ENCODE measurements at regions not wholly inside any gene's neighbourhood (a gene's known extent, or its start where the extent isn't known, plus 50 kb on each side); places are given as distances from the start of the nearest gene placed in this dataset.
A peak's percentile ranks its signal among the peaks of the same experiment; 100 is the strongest.

GRCh38 chr18:45317948-45318640, 297.2 kb upstream of the SLC14A2 start:
- no peak overlapping the region for H3K4me3 ChIP-seq
- no peak overlapping the region for H3K27ac ChIP-seq
- in situ Hi-C loops (cut with MboI; ENCODE audit: low pct_unique_long_range_greater_than_20kb in 2 of 9, low sequenced_read_pairs in 9 of 9, unreplicated experiment in 9 of 9), result no loop called here
- WGBS, 10 experiments, result 53 to 100% (median 83%) methylated on average over 1 to 10 of the region's 10 CpGs; no CpG with 5 or more reads in 5 of the 10 experiments
- H3K4me1 ChIP-seq (replicated peaks in 1 of 2), result peaks cover 13 to 17% of the 10 kb centered on the region in 2 donors
- peak in 1 of 8 experiments; percentile 49 for ATAC-seq (replicated peaks in 6 of 8)

GRCh38 chr18:45320724-45321123, 294.6 kb upstream of the SLC14A2 start:
- 0 to 100% (median 58%) methylated on average over 1 to 3 of the region's 3 CpGs; no CpG with 5 or more reads in 2 of the 10 experiments for WGBS, 10 experiments
- ATAC-seq (replicated peaks in 6 of 8), result peak in 4 of 8 experiments; percentile 23 to 88 (median 58)
- H3K4me1 ChIP-seq (replicated peaks in 1 of 2), result peaks cover 27 to 35% of the 10 kb centered on the region in 2 donors
- no peak overlapping the region for H3K27ac ChIP-seq
- in situ Hi-C loops (cut with MboI; ENCODE audit: low pct_unique_long_range_greater_than_20kb in 2 of 9, low sequenced_read_pairs in 9 of 9, unreplicated experiment in 9 of 9), result no loop called here
- no peak overlapping the region for H3K4me3 ChIP-seq

GRCh38 chr18:45321520-45321919, 293.8 kb upstream of the SLC14A2 start:
- H3K27ac ChIP-seq, result no peak overlapping the region
- in situ Hi-C loops (cut with MboI; ENCODE audit: low pct_unique_long_range_greater_than_20kb in 2 of 9, low sequenced_read_pairs in 9 of 9, unreplicated experiment in 9 of 9), result no loop called here
- no peak overlapping the region for H3K4me3 ChIP-seq
- H3K4me1 ChIP-seq (replicated peaks in 1 of 2), result peaks cover 30 to 43% of the 10 kb centered on the region in 2 donors
- 43 to 100% (median 61%) methylated on average over 1 to 5 of the region's 8 CpGs; no CpG with 5 or more reads in 5 of the 10 experiments for WGBS, 10 experiments
- ATAC-seq (replicated peaks in 6 of 8), result peak in 5 of 8 experiments; percentile 50 to 73 (median 63)

GRCh38 chr18:45322343-45322742, 292.9 kb upstream of the SLC14A2 start:
- no peak overlapping the region for H3K4me3 ChIP-seq
- H3K4me1 ChIP-seq (replicated peaks in 1 of 2), result peaks cover 30 to 44% of the 10 kb centered on the region in 2 donors
- H3K27ac ChIP-seq, result no peak overlapping the region
- 75 to 100% (median 93%) methylated on average over 1 to 4 of the region's 4 CpGs; no CpG with 5 or more reads in 1 of the 10 experiments for WGBS, 10 experiments
- in situ Hi-C loops (cut with MboI; ENCODE audit: low pct_unique_long_range_greater_than_20kb in 2 of 9, low sequenced_read_pairs in 9 of 9, unreplicated experiment in 9 of 9), result no loop called here
- no peak for ATAC-seq (replicated peaks in 6 of 8)

GRCh38 chr18:45324101-45324494, 291.2 kb upstream of the SLC14A2 start:
- WGBS, 10 experiments, result 0 to 100% (median 69%) methylated on average over 1 to 2 of the region's 3 CpGs; no CpG with 5 or more reads in 2 of the 10 experiments
- ATAC-seq (replicated peaks in 6 of 8), result no peak
- Histone ChIP-seq H3K4me1 (replicated peaks in 1 of 2) (peaks cover 30 to 44% of the 10 kb centered on the region in 2 donors), H3K4me3 (no peak overlapping the region), H3K27ac (peak overlapping the region in 1 of 2 donors; percentile 2)
- in situ Hi-C loops (cut with MboI; ENCODE audit: low pct_unique_long_range_greater_than_20kb in 2 of 9, low sequenced_read_pairs in 9 of 9, unreplicated experiment in 9 of 9), result no loop called here

GRCh38 chr18:45324495-45325113, 290.7 kb upstream of the SLC14A2 start:
- Histone ChIP-seq H3K4me1 (replicated peaks in 1 of 2) (peaks cover 30 to 44% of the 10 kb centered on the region in 2 donors), H3K27ac (peak overlapping the region in 1 of 2 donors; percentile 2), H3K4me3 (no peak overlapping the region)
- peak in 7 of 8 experiments; percentile 16 to 88 (median 80) for ATAC-seq (replicated peaks in 6 of 8)
- WGBS, 10 experiments, result 0 to 67% (median 16%) methylated on average over 1 to 7 of the region's 10 CpGs; no CpG with 5 or more reads in 4 of the 10 experiments
- in situ Hi-C loops (cut with MboI; ENCODE audit: low pct_unique_long_range_greater_than_20kb in 2 of 9, low sequenced_read_pairs in 9 of 9, unreplicated experiment in 9 of 9), result no loop called here

- no peak overlapping the region for H3K27ac ChIP-seq
- 20 to 100% (median 82%) methylated on average over 1 of the region's 1 CpG; no CpG with 5 or more reads in 4 of the 10 experiments for WGBS, 10 experiments
- no peak overlapping the region for H3K4me3 ChIP-seq
- peaks cover 25 to 39% of the 10 kb centered on the region in 2 donors for H3K4me1 ChIP-seq (replicated peaks in 1 of 2)
- peak in 2 of 8 experiments; percentile 22 to 29 for ATAC-seq (replicated peaks in 6 of 8)
- in situ Hi-C loops (cut with MboI; ENCODE audit: low pct_unique_long_range_greater_than_20kb in 2 of 9, low sequenced_read_pairs in 9 of 9, unreplicated experiment in 9 of 9), result no loop called here
Measured at GRCh38 chr18:45325778-45326177, 289.5 kb upstream of the SLC14A2 start.

GRCh38 chr18:45326505-45326904, 288.8 kb upstream of the SLC14A2 start:
- peaks cover 21 to 31% of the 10 kb centered on the region in 2 donors for H3K4me1 ChIP-seq (replicated peaks in 1 of 2)
- 37 to 100% (median 94%) methylated on average over 1 to 2 of the region's 2 CpGs; no CpG with 5 or more reads in 5 of the 10 experiments for WGBS, 10 experiments
- no peak overlapping the region for H3K27ac ChIP-seq
- H3K4me3 ChIP-seq, result no peak overlapping the region
- in situ Hi-C loops (cut with MboI; ENCODE audit: low pct_unique_long_range_greater_than_20kb in 2 of 9, low sequenced_read_pairs in 9 of 9, unreplicated experiment in 9 of 9), result no loop called here
- ATAC-seq (replicated peaks in 6 of 8), result no peak

- Histone ChIP-seq H3K27ac (no peak overlapping the region), H3K4me3 (no peak overlapping the region), H3K4me1 (replicated peaks in 1 of 2) (peaks cover 20 to 33% of the 10 kb centered on the region in 2 donors)
- ATAC-seq (replicated peaks in 6 of 8), result no peak
- WGBS, 10 experiments, result 0 to 100% (median 80%) methylated on average over 1 to 2 of the region's 2 CpGs; no CpG with 5 or more reads in 3 of the 10 experiments
- in situ Hi-C loops (cut with MboI; ENCODE audit: low pct_unique_long_range_greater_than_20kb in 2 of 9, low sequenced_read_pairs in 9 of 9, unreplicated experiment in 9 of 9), result no loop called here
Measured at GRCh38 chr18:45328296-45328695, 287.0 kb upstream of the SLC14A2 start.

- ATAC-seq (replicated peaks in 6 of 8), result no peak
- H3K27ac ChIP-seq, result no peak overlapping the region
- WGBS, 10 experiments, result 1 to 95% (median 82%) methylated on average over 4 to 6 of the region's 6 CpGs; no CpG with 5 or more reads in 1 of the 10 experiments
- peaks cover 20 to 33% of the 10 kb centered on the region in 2 donors for H3K4me1 ChIP-seq (replicated peaks in 1 of 2)
- H3K4me3 ChIP-seq, result no peak overlapping the region
- in situ Hi-C loops (cut with MboI; ENCODE audit: low pct_unique_long_range_greater_than_20kb in 2 of 9, low sequenced_read_pairs in 9 of 9, unreplicated experiment in 9 of 9), result no loop called here
Measured at GRCh38 chr18:45328811-45329210, 286.5 kb upstream of the SLC14A2 start.

- no peak for ATAC-seq (replicated peaks in 6 of 8)
- Histone ChIP-seq H3K27ac (no peak overlapping the region), H3K4me1 (replicated peaks in 1 of 2) (peaks cover 18 to 30% of the 10 kb centered on the region in 2 donors), H3K4me3 (no peak overlapping the region)
- in situ Hi-C loops (cut with MboI; ENCODE audit: low pct_unique_long_range_greater_than_20kb in 2 of 9, low sequenced_read_pairs in 9 of 9, unreplicated experiment in 9 of 9), result no loop called here
Measured at GRCh38 chr18:45329316-45329715, 286.0 kb upstream of the SLC14A2 start.

- WGBS, 10 experiments, result 0 to 100% (median 71%) methylated on average over 1 to 2 of the region's 2 CpGs; no CpG with 5 or more reads in 1 of the 10 experiments
- H3K27ac ChIP-seq, result no peak overlapping the region
- no peak for ATAC-seq (replicated peaks in 6 of 8)
- no peak overlapping the region for H3K4me3 ChIP-seq
- H3K4me1 ChIP-seq (replicated peaks in 1 of 2), result peaks cover 12 to 21% of the 10 kb centered on the region in 2 donors
- in situ Hi-C loops (cut with MboI; ENCODE audit: low pct_unique_long_range_greater_than_20kb in 2 of 9, low sequenced_read_pairs in 9 of 9, unreplicated experiment in 9 of 9), result no loop called here
Measured at GRCh38 chr18:45330170-45330594, 285.1 kb upstream of the SLC14A2 start.

GRCh38 chr18:45332871-45333270, 282.4 kb upstream of the SLC14A2 start:
- Histone ChIP-seq H3K4me1 (replicated peaks in 1 of 2) (peaks cover 4 to 7% of the 10 kb centered on the region in 2 donors), H3K4me3 (no peak overlapping the region), H3K27ac (no peak overlapping the region)
- in situ Hi-C loops (cut with MboI; ENCODE audit: low pct_unique_long_range_greater_than_20kb in 2 of 9, low sequenced_read_pairs in 9 of 9, unreplicated experiment in 9 of 9), result no loop called here
- ATAC-seq (replicated peaks in 6 of 8), result no peak
- WGBS, 10 experiments, result 0 to 63% (median 44%) methylated on average over 1 of the region's 1 CpG; no CpG with 5 or more reads in 4 of the 10 experiments
